ENCODE measurements at regions not wholly inside any gene's neighbourhood (a gene's known extent, or its start where the extent isn't known, plus 50 kb on each side); places are given as distances from the start of the nearest gene placed in this dataset.

GRCh38 chr4:12221031-12221430, 792.3 kb upstream of the HS3ST1 start:
- no peaks in the 10 kb centered on the region for H3K36me3 ChIP-seq
- H3K4me3 ChIP-seq: no peak overlapping the region
- H3K4me1 ChIP-seq: no peaks in the 10 kb centered on the region
- H3K27ac ChIP-seq: no peak overlapping the region
- ATAC-seq (ENCODE audit: low FRiP score in 2 of 2) (no peak), DNase-seq (no peak)
- H3K27me3 ChIP-seq: no peaks in the 10 kb centered on the region
- no peaks in the 10 kb centered on the region for H3K9me3 ChIP-seq
- 67 to 70% methylated on average over 2 of the region's 2 CpGs for WGBS, 2 donors
- TF ChIP-seq EP300 (IDR thresholded peaks at IDR 0.05): no peak
- no peak for TF ChIP-seq POLR2A (IDR thresholded peaks at IDR 0.05)
- TF ChIP-seq POLR2AphosphoS5 (IDR thresholded peaks at IDR 0.05): no peak
- TF ChIP-seq CTCF (IDR thresholded peaks at IDR 0.05): no peak

DNA sequence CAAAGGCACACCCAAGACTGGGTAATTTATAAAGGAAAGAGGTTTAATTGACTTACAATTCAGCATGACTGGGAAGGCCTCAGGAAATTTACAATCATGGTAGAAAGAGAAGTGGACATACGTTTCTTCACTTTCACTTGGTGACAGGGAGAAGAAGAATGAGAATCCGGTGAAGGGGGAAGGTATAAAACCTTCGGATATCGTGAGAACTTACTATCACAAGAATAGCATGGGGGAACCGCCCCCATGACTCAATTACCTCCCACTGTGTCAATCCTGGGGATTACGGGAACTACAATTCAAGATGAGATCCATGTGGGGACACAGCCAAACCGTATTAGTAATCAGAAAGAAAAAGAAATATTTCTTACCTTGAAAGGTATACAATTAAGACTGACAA, 782.9 kb upstream of the HS3ST1 start:
- H3K4me1 ChIP-seq: no peaks in the 10 kb centered on the region
- H3K36me3 ChIP-seq: no peaks in the 10 kb centered on the region
- no peak overlapping the region for H3K4me3 ChIP-seq
- TF ChIP-seq POLR2AphosphoS5 (IDR thresholded peaks at IDR 0.05): no peak
- no peak for TF ChIP-seq EP300 (IDR thresholded peaks at IDR 0.05)
- no peak for TF ChIP-seq CTCF (IDR thresholded peaks at IDR 0.05)
- no peak for TF ChIP-seq POLR2A (IDR thresholded peaks at IDR 0.05)
- no peak overlapping the region for H3K27ac ChIP-seq
- DNase-seq: no peak
- 75 to 78% methylated on average over 7 of the region's 7 CpGs for WGBS, 2 donors
- ATAC-seq (ENCODE audit: low FRiP score in 2 of 2): no peak
- H3K9me3 ChIP-seq: no peaks in the 10 kb centered on the region
- H3K27me3 ChIP-seq: no peaks in the 10 kb centered on the region

- no peak for ATAC-seq (ENCODE audit: low FRiP score in 2 of 2)
- no peak overlapping the region for H3K27ac ChIP-seq
Observed at GRCh38 chr4:12207396-12207795, 778.7 kb upstream of the HS3ST1 start.

GRCh38 chr4:12206091-12206490, 777.4 kb upstream of the HS3ST1 start:
- no peaks in the 10 kb centered on the region for H3K4me1 ChIP-seq

More at GRCh38 chr4:12207396-12207795, 778.7 kb upstream of the HS3ST1 start:
- Histone ChIP-seq H3K4me3 (no peak overlapping the region), H3K4me1 (no peaks in the 10 kb centered on the region), H3K9me3 (no peaks in the 10 kb centered on the region), H3K36me3 (no peaks in the 10 kb centered on the region), H3K27me3 (no peaks in the 10 kb centered on the region)
- DNase-seq: no peak
- 73 to 81% methylated on average over 3 of the region's 3 CpGs for WGBS, 2 donors
- no peak for TF ChIP-seq CTCF (IDR thresholded peaks at IDR 0.05)
- TF ChIP-seq EP300 (IDR thresholded peaks at IDR 0.05): no peak
- TF ChIP-seq POLR2AphosphoS5 (IDR thresholded peaks at IDR 0.05): no peak
- no peak for TF ChIP-seq POLR2A (IDR thresholded peaks at IDR 0.05)

More at GRCh38 chr4:12206091-12206490, 777.4 kb upstream of the HS3ST1 start:
- H3K36me3 ChIP-seq: no peaks in the 10 kb centered on the region
- no peaks in the 10 kb centered on the region for H3K27me3 ChIP-seq
- H3K4me3 ChIP-seq: no peak overlapping the region
- TF ChIP-seq CTCF (IDR thresholded peaks at IDR 0.05): no peak
- TF ChIP-seq POLR2AphosphoS5 (IDR thresholded peaks at IDR 0.05): no peak
- TF ChIP-seq EP300 (IDR thresholded peaks at IDR 0.05): no peak
- TF ChIP-seq POLR2A (IDR thresholded peaks at IDR 0.05): no peak
- WGBS, 2 donors: 61 to 65% methylated on average over 4 of the region's 4 CpGs
- no peaks in the 10 kb centered on the region for H3K9me3 ChIP-seq
- ATAC-seq (ENCODE audit: low FRiP score in 2 of 2) (no peak), DNase-seq (no peak)
- no peak overlapping the region for H3K27ac ChIP-seq
